ENCODE measurements at regions not wholly inside any gene's neighbourhood (a gene's known extent, or its start where the extent isn't known, plus 50 kb on each side); places are given as distances from the start of the nearest gene placed in this dataset.

- no peaks in the 10 kb centered on the region for H3F3A ChIP-seq (ENCODE audit: insufficient read depth, low read length, poor library complexity, severe bottlenecking)
- no peaks in the 10 kb centered on the region for H3K9me3 ChIP-seq (ENCODE audit: low read length)
- H3K4me2 ChIP-seq (ENCODE audit: low read length) = no peak overlapping the region
- no peaks in the 10 kb centered on the region for H3K79me2 ChIP-seq (replicated peaks; ENCODE audit: insufficient read depth, low read length)
- no peak overlapping the region for H3K9ac ChIP-seq (ENCODE audit: low read length)
- H3K27ac ChIP-seq (ENCODE audit: low read length) = no peak overlapping the region
- no peaks in the 10 kb centered on the region for H3K27me3 ChIP-seq (ENCODE audit: insufficient read depth, low read depth, low read length)
- no peak overlapping the region for H3K4me3 ChIP-seq (ENCODE audit: low read length)
- H3K36me3 ChIP-seq (ENCODE audit: insufficient read depth, low read length) = no peaks in the 10 kb centered on the region
- TF ChIP-seq EP300 (conservative IDR thresholded peaks at IDR 0.05; ENCODE audit: poor library complexity, severe bottlenecking) (no peak), EZH2 (IDR thresholded peaks at IDR 0.05; ENCODE audit: borderline replicate concordance, insufficient read depth, low read length, poor library complexity, severe bottlenecking) (no peak), RAD21 (conservative IDR thresholded peaks at IDR 0.05) (no peak), TAF1 (IDR thresholded peaks at IDR 0.05; ENCODE audit: low read depth) (no peak), POLR2AphosphoS5 (IDR thresholded peaks at IDR 0.05) (no peak), MXI1 (conservative IDR thresholded peaks at IDR 0.05; ENCODE audit: poor library complexity, severe bottlenecking) (no peak), SMC3 (conservative IDR thresholded peaks at IDR 0.05; ENCODE audit: poor library complexity) (no peak)
- H4K20me1 ChIP-seq (ENCODE audit: insufficient read depth) = no peaks in the 10 kb centered on the region
- no peak overlapping the region for H2AFZ ChIP-seq (ENCODE audit: low read depth, low read length)
- H3K9me2 ChIP-seq (ENCODE audit: insufficient read depth, low read length) = no peaks in the 10 kb centered on the region
Observed at GRCh38 chr4:95627709-95628108, 78.9 kb upstream of the UNC5C start.

DNA sequence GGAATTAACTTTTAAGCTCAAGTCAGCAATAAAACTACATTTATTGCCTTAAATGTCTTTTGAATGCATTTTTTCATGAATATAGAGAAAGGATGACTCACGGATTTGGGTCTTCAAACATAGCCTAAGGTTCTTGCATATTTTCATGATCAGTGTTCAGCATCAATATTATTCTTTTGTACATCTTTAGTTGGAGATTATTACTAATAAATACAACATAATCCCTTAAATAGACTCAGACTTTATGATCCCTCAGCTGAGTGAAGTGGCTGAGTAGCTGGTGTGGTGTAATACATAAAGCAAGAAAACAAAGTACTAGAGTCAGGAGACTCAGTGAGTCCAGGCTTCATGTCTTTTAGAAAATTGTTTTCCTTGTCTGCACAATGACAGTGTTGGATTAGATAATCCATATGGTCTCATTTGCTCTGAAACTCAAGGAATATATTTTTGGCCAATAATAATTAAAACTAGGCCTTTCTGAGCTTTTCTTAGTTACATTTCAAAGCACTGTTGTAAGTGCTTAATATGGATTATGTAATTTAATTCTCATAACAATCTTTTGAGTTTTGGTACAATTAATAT is 78.3 kb upstream of the UNC5C start:
- Histone ChIP-seq H3K36me3 (ENCODE audit: insufficient read depth, low read length) (no peaks in the 10 kb centered on the region), H3K27me3 (ENCODE audit: insufficient read depth, low read depth, low read length) (no peaks in the 10 kb centered on the region), H4K20me1 (ENCODE audit: insufficient read depth) (no peaks in the 10 kb centered on the region), H2AFZ (ENCODE audit: low read depth, low read length) (no peak overlapping the region), H3K79me2 (replicated peaks; ENCODE audit: insufficient read depth, low read length) (no peaks in the 10 kb centered on the region), H3K4me2 (ENCODE audit: low read length) (no peak overlapping the region), H3K9me3 (ENCODE audit: low read length) (no peaks in the 10 kb centered on the region), H3K27ac (ENCODE audit: low read length) (no peak overlapping the region), H3K4me3 (ENCODE audit: low read length) (no peak overlapping the region), H3K9me2 (ENCODE audit: insufficient read depth, low read length) (no peaks in the 10 kb centered on the region), H3F3A (ENCODE audit: insufficient read depth, low read length, poor library complexity, severe bottlenecking) (no peaks in the 10 kb centered on the region), H3K9ac (ENCODE audit: low read length) (no peak overlapping the region)
- TF ChIP-seq EZH2 (IDR thresholded peaks at IDR 0.05; ENCODE audit: borderline replicate concordance, insufficient read depth, low read length, poor library complexity, severe bottlenecking) (no peak), POLR2AphosphoS5 (IDR thresholded peaks at IDR 0.05) (no peak), EP300 (conservative IDR thresholded peaks at IDR 0.05; ENCODE audit: poor library complexity, severe bottlenecking) (no peak), REST (IDR thresholded peaks at IDR 0.05; ENCODE audit: borderline replicate concordance) (no peak), SMC3 (conservative IDR thresholded peaks at IDR 0.05; ENCODE audit: poor library complexity) (no peak), TAF1 (IDR thresholded peaks at IDR 0.05; ENCODE audit: low read depth) (no peak)

DNA sequence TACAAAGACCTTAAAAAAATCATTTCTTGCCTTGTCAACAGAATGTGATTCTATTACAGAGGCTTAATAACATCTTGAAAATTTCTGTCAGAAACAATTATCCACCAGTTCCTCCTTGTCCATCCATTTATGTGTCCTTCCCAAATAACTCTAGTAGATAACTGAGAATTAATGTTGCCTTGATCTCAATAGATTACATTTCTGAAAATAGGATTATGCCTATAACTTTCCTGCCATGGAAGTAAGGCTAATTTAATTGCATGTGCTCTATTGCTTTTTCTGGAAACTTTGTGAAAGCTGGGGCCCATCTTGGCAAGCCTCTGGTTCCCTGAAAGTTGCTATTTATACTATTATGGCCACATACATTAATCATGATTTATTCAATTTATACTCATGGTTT is 76.2 kb upstream of the UNC5C start:
- no peaks in the 10 kb centered on the region for H3K9me3 ChIP-seq (ENCODE audit: low read length)
- H3K27me3 ChIP-seq (ENCODE audit: insufficient read depth, low read depth, low read length) = no peaks in the 10 kb centered on the region
- H3K4me3 ChIP-seq (ENCODE audit: low read length) = no peak overlapping the region
- no peak overlapping the region for H2AFZ ChIP-seq (ENCODE audit: low read depth, low read length)
- H3K79me2 ChIP-seq (replicated peaks; ENCODE audit: insufficient read depth, low read length) = no peaks in the 10 kb centered on the region
- no peak overlapping the region for H3K27ac ChIP-seq (ENCODE audit: low read length)
- TF ChIP-seq TAF1 (IDR thresholded peaks at IDR 0.05; ENCODE audit: low read depth) (no peak), MXI1 (conservative IDR thresholded peaks at IDR 0.05; ENCODE audit: poor library complexity, severe bottlenecking) (no peak), SMC3 (conservative IDR thresholded peaks at IDR 0.05; ENCODE audit: poor library complexity) (no peak), CTCF (IDR thresholded peaks at IDR 0.05; ENCODE audit: poor library complexity, severe bottlenecking) (no peak), REST (IDR thresholded peaks at IDR 0.05; ENCODE audit: borderline replicate concordance) (no peak), RAD21 (conservative IDR thresholded peaks at IDR 0.05) (no peak), EP300 (conservative IDR thresholded peaks at IDR 0.05; ENCODE audit: poor library complexity, severe bottlenecking) (no peak), EZH2 (IDR thresholded peaks at IDR 0.05; ENCODE audit: borderline replicate concordance, insufficient read depth, low read length, poor library complexity, severe bottlenecking) (no peak), POLR2AphosphoS5 (IDR thresholded peaks at IDR 0.05) (no peak)
- no peaks in the 10 kb centered on the region for H3K9me2 ChIP-seq (ENCODE audit: insufficient read depth, low read length)
- no peak overlapping the region for H3K9ac ChIP-seq (ENCODE audit: low read length)
- H4K20me1 ChIP-seq (ENCODE audit: insufficient read depth) = no peaks in the 10 kb centered on the region
- no peaks in the 10 kb centered on the region for H3F3A ChIP-seq (ENCODE audit: insufficient read depth, low read length, poor library complexity, severe bottlenecking)
- no peak overlapping the region for H3K4me2 ChIP-seq (ENCODE audit: low read length)
- H3K36me3 ChIP-seq (ENCODE audit: insufficient read depth, low read length) = no peaks in the 10 kb centered on the region

Data from neural cell (in vitro differentiated cells).